T-helper 1 cell (primary cell): ENCODE measurements at regions not wholly inside any gene's neighbourhood (a gene's known extent, or its start where the extent isn't known, plus 50 kb on each side); places are given as distances from the start of the nearest gene placed in this dataset.
A peak's percentile ranks its signal among the peaks of the same experiment; 100 is the strongest.

Source experiments
- DNase-seq, 5 donors: peaks; one replicate each; pipeline ENCODE4 v3.0.0-alpha.2; 2012 to 2020

DNA sequence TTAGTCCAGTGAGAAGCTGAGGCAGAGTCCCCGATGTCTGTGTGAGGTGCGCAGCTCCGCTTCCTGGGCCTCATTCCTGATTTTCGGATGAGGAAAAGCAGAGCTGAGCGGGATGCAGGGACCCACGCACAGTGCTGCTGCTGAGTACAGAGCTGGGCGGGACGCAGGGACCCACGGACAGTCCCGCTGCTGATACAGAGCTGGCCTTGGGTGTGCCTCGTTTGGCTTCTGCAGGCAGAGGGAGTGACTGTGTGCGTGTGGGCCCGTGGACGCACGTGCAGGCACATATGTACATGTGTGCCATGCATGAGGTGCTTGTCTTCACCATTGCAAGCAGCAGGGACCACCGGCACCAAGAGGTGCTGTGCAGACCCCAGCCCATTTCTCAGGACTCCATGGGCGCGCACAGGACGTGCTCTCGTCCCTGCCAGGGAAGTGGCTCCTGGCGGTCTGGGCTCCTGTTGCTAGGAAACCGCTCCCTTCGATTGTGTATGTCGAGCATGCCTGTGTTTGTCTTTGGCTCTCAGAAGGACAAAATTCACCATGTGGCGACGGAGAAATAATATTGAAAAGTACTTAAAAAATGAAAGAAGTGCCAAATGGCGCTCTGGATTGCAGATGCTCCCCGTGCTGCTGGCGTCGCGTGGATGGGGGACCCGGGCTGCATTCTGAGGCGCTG, 303.8 kb upstream of the MKI67 start:
- DNase-seq: no peak

DNA sequence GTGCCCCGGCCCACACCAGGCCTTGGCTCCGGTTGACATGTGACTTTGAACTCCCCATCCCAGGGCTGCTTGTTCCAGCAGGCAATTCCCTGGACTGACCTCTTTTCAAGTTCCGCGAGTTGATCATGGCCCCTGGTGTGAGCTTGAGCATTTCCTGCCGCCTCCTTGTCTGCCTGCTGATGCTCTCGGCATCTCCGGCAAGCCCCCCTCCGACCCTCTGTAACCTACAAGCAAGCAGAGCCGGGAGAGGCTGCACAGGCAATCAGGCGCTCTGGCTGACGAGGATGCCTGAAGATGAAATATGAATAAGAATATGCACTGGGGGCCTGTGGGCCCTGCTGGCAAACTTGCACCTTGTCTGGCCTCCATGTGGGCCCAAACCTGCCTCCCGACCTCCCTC, 304.9 kb upstream of the MKI67 start:
- DNase-seq: no peak

DNA sequence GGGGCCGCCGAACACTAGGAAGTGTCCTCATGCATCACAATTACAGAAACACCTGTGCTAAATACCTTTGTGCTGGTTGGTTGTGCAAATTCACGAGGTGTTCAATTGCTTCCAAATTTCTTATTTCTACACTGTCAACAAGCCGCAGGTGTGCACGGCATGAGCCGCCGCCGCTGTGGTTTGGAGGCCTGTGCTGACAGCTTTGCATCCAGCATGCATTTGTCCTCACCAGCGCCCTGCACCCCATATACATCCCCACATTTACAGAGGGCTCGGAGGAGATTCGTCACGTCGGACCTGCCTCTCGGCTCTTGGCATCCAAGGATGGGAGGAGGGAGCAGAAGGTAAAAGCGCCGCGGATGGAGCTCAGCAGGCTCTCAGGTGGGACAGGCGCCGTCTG, 305.3 kb upstream of the MKI67 start:
- no peak for DNase-seq

DNA sequence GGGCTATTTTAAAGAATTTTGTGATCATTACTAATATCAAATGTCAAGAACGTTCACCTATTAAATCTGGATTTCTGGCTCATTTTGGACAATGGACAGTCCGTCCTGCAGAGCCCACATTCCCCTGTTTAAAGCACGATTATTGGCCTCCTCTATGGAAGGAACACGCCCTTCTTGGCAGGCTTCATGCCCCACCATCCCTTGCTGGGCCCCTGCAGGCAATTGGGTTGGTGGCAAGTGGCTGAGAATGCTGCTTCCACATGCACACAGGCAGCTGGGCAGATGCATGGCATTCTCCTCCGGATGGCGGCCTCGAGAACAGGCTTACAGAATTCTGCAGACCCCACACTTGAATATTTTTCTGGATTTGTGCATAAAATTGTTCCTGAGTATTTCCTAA, 305.8 kb upstream of the MKI67 start:
- DNase-seq: no peak

DNA sequence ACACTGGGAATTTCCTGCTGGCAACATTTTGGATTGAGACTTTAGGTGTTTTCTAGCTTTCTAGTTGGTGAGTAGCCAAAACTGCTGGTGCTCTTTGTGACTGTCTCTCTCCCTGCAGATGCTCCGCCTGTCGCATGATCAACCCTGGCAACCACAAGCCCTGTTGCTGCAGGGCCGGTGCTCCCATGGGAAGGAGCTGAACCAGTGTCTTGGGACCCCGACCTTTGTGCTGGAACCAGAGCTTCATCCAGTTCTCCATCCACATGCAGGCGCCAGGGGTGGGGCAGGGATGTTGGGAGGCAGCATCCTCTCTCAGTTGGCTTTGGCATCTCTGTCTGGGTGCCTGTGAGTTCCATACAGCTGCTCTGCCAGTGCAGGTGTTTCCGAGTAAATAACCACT, 306.2 kb upstream of the MKI67 start:
- no peak for DNase-seq

- DNase-seq: no peak
Measured at GRCh38 chr10:128435811-128436210, 309.6 kb upstream of the MKI67 start.

DNA sequence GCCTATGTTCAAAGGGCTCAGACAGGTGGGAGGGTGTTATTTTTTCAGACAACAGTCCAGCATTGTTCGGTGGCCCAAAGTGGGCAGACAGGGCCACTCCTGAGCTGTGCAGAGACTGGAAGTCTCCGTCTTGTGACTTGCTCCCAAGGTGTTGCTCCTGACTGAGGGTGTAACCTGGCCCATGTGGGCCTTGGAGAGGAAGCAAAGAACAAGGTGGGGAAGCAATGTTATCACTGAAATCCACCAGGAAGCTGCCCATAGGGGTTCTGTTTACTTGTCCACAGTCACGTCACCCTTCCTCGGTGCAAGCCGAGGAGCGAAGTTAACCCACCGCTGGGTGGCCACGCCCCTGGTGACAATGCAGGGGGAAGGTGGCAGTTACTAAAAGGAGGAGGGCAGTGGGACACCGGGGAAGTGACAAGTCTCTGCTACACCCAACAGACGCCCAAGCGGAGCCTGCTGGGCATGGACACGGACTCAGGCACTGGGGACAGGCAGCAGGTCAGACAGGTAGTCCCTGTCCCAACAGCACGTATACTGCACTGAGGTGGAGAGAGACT, 311.6 kb upstream of the MKI67 start:
- no peak for DNase-seq

DNA sequence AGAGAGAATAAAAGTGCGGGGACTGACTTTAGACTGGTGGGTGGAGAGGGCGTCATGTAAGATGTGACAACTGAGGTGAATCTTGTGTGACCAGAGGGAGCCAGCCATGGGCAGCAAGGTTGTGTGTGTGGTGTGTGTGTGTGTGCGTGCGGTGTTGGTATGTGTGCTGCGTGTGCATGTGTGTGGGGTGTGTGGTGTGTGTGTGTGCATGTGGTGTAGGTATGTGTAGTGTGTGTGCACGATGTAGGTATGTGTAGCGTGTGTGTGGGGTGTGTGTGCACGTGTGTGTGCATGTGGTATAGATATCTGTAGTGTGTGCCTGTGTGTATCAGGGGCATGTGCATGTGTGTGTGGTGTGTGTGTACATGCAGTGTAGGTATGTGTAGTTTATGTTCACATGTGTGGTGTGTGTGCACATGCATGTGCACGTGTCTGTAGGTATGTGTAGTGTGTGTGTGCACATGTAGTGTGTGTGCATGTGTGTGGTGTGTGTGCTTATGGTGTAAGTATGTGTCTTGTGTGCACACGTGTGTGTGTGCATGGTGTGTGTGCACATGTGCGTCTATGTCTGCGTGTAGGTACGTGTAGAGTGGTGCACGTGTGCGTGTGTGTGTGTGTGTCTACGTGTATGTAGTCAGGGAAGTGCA, 312.3 kb upstream of the MKI67 start:
- DNase-seq: no peak

DNA sequence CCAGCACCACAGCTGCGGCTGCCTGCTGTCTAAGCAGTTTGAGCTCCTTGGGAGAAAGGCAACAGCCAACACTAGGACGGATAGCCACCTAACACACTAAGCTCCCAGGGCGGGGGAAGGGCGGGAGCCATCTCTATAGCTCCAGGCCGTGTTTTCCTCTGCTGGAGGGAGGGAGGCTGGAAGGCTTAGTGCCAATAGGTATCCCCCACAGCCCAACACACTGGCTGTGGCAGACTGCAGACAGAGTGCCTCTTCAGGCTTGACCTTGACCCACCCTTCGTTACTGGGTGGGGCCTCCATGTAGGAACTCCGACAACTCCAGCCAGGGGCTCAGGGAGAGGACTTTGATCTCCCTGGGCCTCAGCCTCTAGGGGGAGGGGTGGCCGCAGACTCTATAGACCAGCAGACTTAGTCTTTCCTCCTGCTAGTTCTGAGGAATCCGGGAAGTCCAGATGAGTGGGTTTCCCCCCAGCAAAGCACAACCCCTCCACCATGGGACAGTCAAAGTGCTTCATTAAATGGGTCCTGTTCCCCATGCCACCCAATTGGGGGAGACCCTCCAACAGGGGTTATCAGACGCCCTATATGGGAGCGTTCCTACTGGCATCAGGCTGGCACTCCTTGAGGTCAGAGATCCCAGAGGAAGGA, 314.4 kb upstream of the MKI67 start:
- DNase-seq: no peak

DNA sequence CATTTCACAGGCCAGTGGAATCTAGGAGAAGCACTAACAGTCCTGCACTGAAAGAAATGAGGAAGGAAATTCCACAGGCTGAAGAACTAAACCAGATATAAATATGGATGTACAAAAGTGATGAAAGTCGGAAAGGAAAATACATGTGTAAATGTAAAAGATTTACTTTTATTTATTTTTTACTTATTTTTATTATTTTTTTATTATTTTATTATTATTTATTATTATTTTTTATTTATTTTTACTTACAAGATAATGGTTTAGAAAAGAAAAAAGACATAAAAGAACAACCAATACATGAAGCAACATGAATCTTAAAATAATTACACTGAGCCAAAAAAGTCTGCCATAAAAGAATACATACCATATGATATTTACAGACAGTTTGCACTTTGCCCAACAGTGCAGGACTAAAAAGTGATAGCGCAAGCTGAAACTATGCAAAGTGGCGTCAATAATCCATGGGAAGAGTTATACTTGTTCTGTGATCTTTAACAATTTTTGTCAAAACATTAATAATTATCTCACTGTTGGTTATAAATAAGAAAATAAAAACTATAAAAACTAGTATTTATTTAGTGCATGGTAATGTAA, 317.8 kb upstream of the MKI67 start:
- DNase-seq: no peak

DNA sequence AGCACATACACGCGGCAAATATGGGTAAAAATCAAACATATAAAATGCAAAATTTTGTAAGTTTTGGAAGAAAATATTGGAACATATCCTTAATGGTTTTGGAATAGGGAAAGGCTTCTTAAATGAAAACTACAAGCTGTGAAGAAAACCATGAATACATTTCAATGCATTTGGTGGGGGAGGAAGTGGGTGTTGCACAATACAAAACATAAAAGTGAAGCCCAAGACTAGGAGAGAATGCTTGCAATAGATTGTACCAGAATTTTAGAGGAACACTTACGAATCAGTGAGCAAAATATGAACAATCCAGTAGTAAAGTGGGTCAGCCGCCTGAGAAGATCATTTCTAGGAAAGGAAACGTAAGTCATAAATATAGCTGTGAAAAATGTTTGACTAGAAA, 322.6 kb upstream of the MKI67 start:
- no peak for DNase-seq

DNA sequence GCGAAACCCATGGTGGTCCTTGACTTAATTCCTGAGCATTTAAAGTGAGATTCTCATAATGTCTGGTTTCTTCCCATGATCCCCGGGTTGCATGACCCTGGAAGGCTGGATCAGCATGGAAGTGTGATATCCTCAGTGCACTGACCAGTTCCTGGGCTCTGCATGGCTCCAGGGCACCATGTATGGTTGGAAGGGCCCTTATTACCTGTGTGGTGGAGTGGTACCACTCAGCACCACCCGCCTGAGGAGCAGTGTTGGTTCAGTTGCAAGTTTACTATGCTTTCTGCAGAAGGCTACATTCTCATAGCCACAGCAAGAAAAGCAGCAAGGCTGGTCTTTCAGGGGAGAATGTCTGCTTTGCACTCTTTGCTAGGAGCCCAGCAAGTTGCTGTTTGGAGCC, 325.7 kb upstream of the MKI67 start:
- DNase-seq: no peak

DNA sequence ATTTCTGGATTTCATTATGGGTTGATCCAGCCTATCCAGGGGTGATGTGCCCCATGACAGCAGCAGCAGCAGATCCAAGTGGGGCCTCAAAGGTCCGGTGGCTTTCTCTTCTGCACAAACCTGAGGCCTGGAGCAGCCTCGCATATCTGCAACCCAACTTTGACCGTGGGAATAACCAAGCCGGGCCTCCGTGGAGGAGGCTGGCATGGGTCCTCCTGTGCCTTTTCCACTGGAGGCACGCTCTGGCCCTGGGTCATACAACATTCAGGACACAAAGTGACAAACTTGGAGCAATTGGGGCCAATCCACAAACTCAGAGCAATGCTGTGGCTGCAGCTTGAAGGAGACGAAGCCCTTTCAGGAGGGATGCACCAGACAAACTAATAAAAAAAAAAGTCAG, 330.0 kb upstream of the MKI67 start:
- no peak for DNase-seq

DNA sequence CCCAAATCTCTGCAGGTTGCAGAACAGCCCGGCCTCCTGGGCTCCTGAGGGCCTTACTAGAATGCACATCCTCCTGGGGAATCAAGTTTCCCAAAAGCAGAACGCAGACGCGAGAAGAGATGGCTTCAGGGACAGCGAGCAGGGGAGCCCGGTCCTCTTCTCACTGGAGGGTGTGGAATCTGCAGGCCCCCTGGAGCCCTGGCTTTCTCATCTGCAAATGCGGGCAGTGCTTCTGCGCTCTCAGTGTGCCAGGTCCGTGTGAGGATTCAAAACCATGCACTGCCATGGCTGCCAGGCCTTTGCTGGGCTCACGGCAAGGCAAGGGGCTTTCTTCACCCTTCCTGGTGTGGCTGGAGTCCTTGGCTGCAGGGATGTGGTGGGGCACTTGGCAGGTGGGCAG, 330.9 kb upstream of the MKI67 start:
- no peak for DNase-seq

DNA sequence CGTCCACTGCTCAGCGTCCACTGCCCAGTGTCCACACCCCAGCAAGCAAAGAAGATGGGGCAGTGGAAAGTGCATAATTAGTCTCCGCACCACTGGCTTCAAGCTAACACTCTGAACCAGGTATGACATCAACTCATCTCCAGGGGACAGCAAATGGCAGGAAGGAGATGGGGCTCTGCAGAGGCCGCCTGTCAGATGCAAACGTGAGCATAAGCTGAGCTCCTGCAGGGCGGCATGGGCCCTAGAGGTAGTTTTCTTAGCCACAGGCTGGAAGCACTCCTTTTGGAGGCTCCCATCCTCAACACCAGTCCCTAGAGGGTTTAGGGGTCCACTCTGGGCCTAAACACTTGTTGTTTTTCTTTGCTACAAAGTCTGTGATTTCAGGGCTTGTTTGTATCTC, 335.8 kb upstream of the MKI67 start:
- no peak for DNase-seq

- no peak for DNase-seq
Measured at GRCh38 chr10:128462844-128463243, 336.6 kb upstream of the MKI67 start.

DNA sequence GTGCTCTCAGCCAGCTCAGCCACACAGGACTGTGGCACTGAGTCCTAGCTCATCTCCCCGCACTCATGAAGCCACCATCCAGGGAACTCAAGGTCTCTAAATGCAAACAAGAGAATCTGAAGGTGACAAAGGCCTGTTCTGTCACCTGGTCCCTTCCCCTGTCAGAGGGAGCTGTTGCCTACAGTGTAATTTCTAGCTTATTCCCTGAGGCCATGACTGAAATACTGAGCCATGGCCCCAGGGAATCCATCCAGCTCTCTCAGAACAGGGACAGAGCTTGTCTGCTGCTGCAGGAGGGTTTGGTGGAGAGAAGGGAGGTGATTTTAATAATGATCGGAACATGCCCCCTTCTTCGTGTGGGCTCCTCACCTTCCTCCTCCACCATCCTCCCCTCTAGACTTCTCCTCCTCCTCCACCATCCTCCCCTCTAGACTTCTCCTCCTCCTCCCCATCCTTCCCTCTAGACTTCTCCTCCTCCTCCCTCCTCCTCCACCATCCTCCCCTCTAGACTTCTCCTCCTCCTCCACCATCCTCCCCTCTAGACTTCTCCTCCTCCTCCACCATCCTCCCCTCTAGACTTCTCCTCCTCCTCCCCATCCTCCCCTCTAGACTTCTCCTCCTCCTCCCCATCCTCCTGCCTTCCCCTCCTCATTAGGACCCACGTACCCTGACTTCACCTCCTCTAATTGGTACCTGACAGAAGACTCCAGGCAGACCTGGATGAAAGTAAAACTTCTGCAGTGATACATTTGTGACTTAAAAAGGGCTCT, 338.0 kb upstream of the MKI67 start:
- peak in 4 of 5 donors; percentile 14 to 36 (median 24) for DNase-seq

DNA sequence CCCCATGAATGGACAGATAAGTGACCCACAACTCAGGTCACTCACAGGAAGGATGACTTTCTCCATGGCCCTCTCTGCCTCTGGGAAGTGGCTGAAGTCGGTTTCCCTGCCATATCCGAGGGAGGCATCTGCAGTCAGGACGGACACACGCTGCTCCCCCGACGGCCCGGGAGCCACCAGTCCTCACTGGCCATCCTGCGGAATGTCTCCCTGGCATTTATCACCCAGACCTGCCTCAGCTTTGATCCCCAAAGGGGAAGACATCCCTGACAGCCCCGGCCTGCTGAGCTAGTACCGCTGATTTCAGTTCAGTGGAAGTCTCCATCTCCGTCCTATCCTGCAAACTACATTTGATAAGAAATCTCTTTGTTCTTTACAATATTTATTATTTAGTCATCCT, 339.5 kb upstream of the MKI67 start:
- no peak for DNase-seq

GRCh38 chr10:128466831-128467371, 340.7 kb upstream of the MKI67 start:
- DNase-seq: no peak

DNA sequence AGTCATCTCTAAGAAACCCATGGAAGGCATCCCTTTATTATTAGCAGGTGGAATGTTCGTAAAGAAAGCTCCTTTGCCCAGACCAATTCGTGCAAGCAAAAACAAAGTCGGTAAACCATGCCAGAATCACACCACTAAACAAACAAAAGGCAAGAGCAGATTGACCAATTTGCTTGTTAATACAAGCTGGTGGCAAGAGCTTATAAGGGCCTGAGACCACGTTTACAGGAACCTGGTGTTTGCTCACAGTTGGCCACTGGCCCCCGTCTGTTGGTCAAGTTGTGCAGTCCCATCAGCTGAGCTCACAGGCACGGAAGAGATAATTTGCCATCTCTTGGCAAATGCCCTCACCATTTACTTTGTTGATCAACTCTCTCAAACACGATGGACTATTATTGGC, 342.2 kb upstream of the MKI67 start:
- no peak for DNase-seq

- no peak for DNase-seq
Measured at GRCh38 chr10:128469515-128469914, 343.3 kb upstream of the MKI67 start.

DNA sequence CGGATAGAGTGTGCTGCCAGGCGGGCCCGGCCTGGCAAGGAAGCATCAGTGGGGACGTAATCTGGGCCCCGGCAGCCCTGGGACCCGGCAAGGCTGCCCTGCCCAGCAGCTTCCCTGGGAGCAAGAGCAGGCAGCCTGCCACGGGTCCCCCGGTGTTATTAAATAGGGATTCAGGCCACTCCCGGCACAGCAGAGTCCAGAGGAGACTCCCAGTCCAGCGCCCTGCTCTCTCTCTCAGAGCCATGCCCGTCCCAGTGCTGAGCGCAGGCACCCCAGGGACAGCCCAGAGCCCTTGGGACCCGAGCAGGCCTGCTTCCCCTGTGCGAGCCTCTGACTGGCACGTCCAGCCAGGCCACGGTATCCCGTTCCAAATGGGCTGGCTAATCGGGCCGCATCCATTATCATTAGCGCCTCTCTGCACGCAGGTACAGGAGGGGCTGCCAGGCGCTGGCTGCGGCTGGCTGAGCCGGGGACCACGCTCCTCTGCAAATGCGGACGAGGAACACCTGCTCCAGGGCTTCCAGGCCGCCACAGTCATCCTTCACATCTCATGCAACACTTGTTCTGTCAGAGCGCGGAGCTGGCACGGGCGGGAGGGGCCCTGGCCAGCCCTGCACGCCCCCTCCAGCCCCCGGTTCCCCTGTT, 344.2 kb upstream of the MKI67 start:
- DNase-seq: no peak
